Hepatocyte (in vitro differentiated cells): ENCODE measurements at regions not wholly inside any gene's neighbourhood (a gene's known extent, or its start where the extent isn't known, plus 50 kb on each side); places are given as distances from the start of the nearest gene placed in this dataset.

Source experiments
- DNase-seq: peaks from one replicate; pipeline ENCODE4 v3.0.0-alpha.2; 2016; ENCODE audit warnings: low spot score
- H2AFZ ChIP-seq: fragments of 200-600 bp; sonication (generic); 2 replicates; pipeline ENCODE4 v1.6.0; 2016; ENCODE audit warnings: antibody characterized with exemption, mild to moderate bottlenecking
- H3K27ac ChIP-seq: fragments of 200-600 bp; sonication (generic); 2 replicates; pipeline ENCODE4 v1.5.1; 2016; ENCODE audit warnings: mild to moderate bottlenecking
- H3K27me3 ChIP-seq: fragments of 200-600 bp; sonication (generic); 2 replicates; pipeline ENCODE4 v1.6.1; 2016
- H3K36me3 ChIP-seq: fragments of 200-600 bp; sonication (generic); replicated peaks from 2 replicates; pipeline ENCODE4 v1.5.1; 2016; ENCODE audit warnings: low read depth; ENCODE audit not compliant: insufficient read depth
- H3K4me1 ChIP-seq: fragments of 200-600 bp; sonication (generic); 2 replicates; pipeline ENCODE4 v1.5.1; 2016; ENCODE audit warnings: mild to moderate bottlenecking, moderate library complexity; ENCODE audit not compliant: insufficient read depth
- H3K4me2 ChIP-seq: fragments of 200-600 bp; sonication (generic); 2 replicates; pipeline ENCODE4 v1.6.0; 2016
- H3K4me3 ChIP-seq: fragments of 200-600 bp; sonication (generic); 2 replicates; pipeline ENCODE4 v1.5.1; 2016; ENCODE audit warnings: mild to moderate bottlenecking
- H3K79me2 ChIP-seq: fragments of 200-600 bp; sonication (generic); 2 replicates; pipeline ENCODE4 v1.6.0; 2017; ENCODE audit warnings: mild to moderate bottlenecking
- H3K9me2 ChIP-seq: fragments of 200-600 bp; sonication (generic); replicated peaks from 2 replicates; pipeline ENCODE4 v1.6.0; 2017; ENCODE audit warnings: mild to moderate bottlenecking; ENCODE audit not compliant: insufficient read depth
- H3K9me3 ChIP-seq: fragments of 200-600 bp; sonication (generic); 2 replicates; pipeline ENCODE4 v1.5.1; 2016; ENCODE audit warnings: low read depth, mild to moderate bottlenecking
- H4K20me1 ChIP-seq: fragments of 200-600 bp; sonication (generic); 2 replicates; pipeline ENCODE4 v1.6.0; 2016; ENCODE audit warnings: mild to moderate bottlenecking; ENCODE audit not compliant: insufficient read depth, poor library complexity, severe bottlenecking
- CTCF ChIP-seq: fragments of 200-600 bp; sonication (generic); IDR thresholded peaks from 2 replicates; pipeline ENCODE4 v1.5.1; 2016; ENCODE audit warnings: antibody characterized with exemption, mild to moderate bottlenecking; ENCODE audit not compliant: poor library complexity
- EZH2 ChIP-seq: fragments of 200-600 bp; sonication (generic); IDR thresholded peaks from 2 replicates; pipeline ENCODE4 v1.6.1; 2016; ENCODE audit warnings: antibody characterized with exemption, mild to moderate bottlenecking, borderline replicate concordance
- EZH2phosphoT487 ChIP-seq: fragments of 200-600 bp; sonication (generic); IDR thresholded peaks from one replicate; pipeline ENCODE4 v1.6.1; 2018; ENCODE audit warnings: antibody characterized with exemption, mild to moderate bottlenecking, low read depth, moderate library complexity; ENCODE audit not compliant: unreplicated experiment, severe bottlenecking
- WGBS: methylation state at CpG from one replicate; pipeline ENCODE4 v1.1.6; 2016; ENCODE audit warnings: low lambda C conversion rate; ENCODE audit errors: missing lambda C conversion rate; 5-methylcytosine and 5-hydroxymethylcytosine counted together

DNA sequence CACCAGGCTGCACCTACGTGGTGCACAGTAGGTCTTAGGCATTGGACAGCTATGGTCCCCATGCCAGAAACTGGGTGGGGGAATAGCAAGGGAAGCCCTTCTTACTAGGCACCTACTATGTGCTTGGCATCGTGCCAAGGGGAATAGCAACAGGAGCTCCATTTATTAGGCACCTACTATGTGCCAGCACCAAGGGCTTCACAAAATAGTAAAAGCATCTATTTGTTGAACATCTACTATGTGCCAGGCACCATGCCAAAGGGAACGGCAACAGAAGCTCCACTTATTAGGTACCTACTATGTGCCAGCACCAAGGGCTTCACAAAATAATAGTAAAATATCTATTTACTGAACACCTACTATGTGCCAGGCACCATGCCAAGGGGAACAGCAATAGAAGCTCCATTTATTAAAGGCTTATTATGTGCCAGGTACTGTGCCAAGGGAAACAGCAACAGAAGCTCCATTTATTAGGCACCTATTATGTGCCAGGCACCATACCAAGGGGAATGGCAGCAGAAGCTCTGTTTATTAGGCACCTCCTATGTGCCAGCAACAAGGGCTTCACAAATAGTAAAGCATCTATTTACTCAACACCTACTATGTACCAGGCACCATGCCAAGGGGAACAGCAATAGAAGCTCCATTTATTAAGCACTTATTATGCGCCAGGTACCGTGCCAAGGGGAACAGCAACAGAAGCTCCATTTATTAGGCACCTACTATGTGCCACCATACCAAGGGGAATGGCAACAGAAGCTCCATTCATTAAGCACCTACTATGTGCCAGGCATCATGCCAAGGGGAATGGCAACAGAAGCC, 108.5 kb downstream of the PTPRS start:
- no peaks in the 10 kb centered on the region for H3K9me3 ChIP-seq
- no peak overlapping the region for H3K27ac ChIP-seq
- no peaks in the 10 kb centered on the region for H3K27me3 ChIP-seq
- H3K4me3 ChIP-seq = no peak overlapping the region
- no peaks in the 10 kb centered on the region for H3K9me2 ChIP-seq
- no peak for DNase-seq
- WGBS = 97% methylated on average over 5 of the region's 5 CpGs
- H3K36me3 ChIP-seq = no peaks in the 10 kb centered on the region
- H3K4me1 ChIP-seq = no peaks in the 10 kb centered on the region
- TF ChIP-seq EZH2 = no peak
- no peaks in the 10 kb centered on the region for H3K79me2 ChIP-seq
- H3K4me2 ChIP-seq = no peak overlapping the region
- H2AFZ ChIP-seq = no peak overlapping the region
- H4K20me1 ChIP-seq = no peaks in the 10 kb centered on the region

DNA sequence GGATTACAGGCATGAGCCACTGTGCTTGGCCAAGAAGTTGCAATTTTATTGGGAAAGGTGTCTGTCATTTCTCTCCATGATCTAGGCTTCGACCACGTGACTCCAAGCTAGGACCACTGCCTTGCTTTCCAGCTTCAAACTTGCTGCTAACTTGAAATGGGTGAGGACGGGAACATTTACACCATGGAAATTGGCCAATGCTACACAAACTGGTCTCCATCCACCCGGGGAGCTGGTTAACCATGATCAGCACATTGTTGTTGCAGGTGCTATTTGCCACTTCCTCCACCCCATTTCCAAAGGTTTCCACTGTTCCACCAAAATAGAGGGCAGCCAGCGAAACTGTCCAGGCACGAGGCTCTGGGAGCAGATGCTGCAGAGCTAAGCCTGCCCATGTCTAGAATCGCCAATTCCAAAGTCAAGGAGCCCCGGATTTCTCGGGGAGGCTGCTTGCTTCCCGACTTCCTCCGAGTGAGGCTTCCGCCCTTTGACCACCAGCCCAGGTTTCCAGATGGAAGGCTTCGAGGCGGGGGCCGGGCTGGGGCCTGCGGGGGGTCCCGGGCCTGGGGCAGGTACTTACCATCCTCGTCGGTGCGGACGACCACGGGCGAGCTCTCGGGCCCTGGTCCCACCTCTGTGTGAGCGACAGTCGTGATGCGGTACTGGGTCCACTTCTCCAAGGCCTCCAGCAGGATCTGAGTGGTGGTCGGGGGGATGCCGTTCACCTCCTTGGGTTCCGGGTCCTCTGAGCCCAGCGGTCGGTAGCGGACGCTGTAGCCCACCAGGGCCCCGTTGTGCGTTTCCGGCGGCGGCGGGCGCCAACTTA, 109.7 kb downstream of the PTPRS start:
- no peak overlapping the region for H2AFZ ChIP-seq
- no peaks in the 10 kb centered on the region for H3K9me2 ChIP-seq
- H3K9me3 ChIP-seq = no peaks in the 10 kb centered on the region
- no peaks in the 10 kb centered on the region for H4K20me1 ChIP-seq
- H3K27me3 ChIP-seq = no peaks in the 10 kb centered on the region
- no peak overlapping the region for H3K4me3 ChIP-seq
- WGBS = 94% methylated on average over 36 of the region's 41 CpGs
- H3K27ac ChIP-seq = no peak overlapping the region
- H3K79me2 ChIP-seq = no peaks in the 10 kb centered on the region
- no peak for DNase-seq
- H3K36me3 ChIP-seq = no peaks in the 10 kb centered on the region
- H3K4me1 ChIP-seq = no peaks in the 10 kb centered on the region
- no peak overlapping the region for H3K4me2 ChIP-seq
- TF ChIP-seq EZH2 (no peak), EZH2phosphoT487 (no peak), CTCF (no peak)

GRCh38 chr19:5229778-5230335, 110.8 kb downstream of the PTPRS start:
- 91% methylated on average over 5 of the region's 10 CpGs for WGBS
- TF ChIP-seq CTCF (no peak), EZH2 (no peak), EZH2phosphoT487 (no peak)

More at GRCh38 chr19:5229778-5230335, 110.8 kb downstream of the PTPRS start:
- no peak overlapping the region for H3K27ac ChIP-seq
- no peaks in the 10 kb centered on the region for H4K20me1 ChIP-seq
- DNase-seq = no peak
- H3K4me2 ChIP-seq = no peak overlapping the region
- no peaks in the 10 kb centered on the region for H3K9me3 ChIP-seq
- no peaks in the 10 kb centered on the region for H3K79me2 ChIP-seq
- no peaks in the 10 kb centered on the region for H3K27me3 ChIP-seq
- no peaks in the 10 kb centered on the region for H3K36me3 ChIP-seq
- no peaks in the 10 kb centered on the region for H3K4me1 ChIP-seq
- no peak overlapping the region for H3K4me3 ChIP-seq
- no peak overlapping the region for H2AFZ ChIP-seq
- H3K9me2 ChIP-seq = no peaks in the 10 kb centered on the region
